Caco-2 (cell line): ENCODE measurements at regions not wholly inside any gene's neighbourhood (a gene's known extent, or its start where the extent isn't known, plus 50 kb on each side); places are given as distances from the start of the nearest gene placed in this dataset.

Experiments used
- BruUV-seq: library from RNA; stranded (reverse); fragments of 400-500 nt; replicated peaks from 2 replicates; lab custom pipeline; 2021; lab: Mats Ljungman, UMichigan
- CTCF ChIA-PET: fragments of 300-600 bp; sonication (Branson Sonifier 250); formaldehyde crosslinking; loops from one replicate; lab custom pipeline; 2022; ENCODE audit warnings: antibody characterized with exemption; lab: Charles Lee
- POLR2A ChIA-PET: fragments of 300-600 bp; sonication (Branson Sonifier 250); formaldehyde crosslinking; loops from one replicate; lab custom pipeline; 2022; ENCODE audit warnings: antibody characterized with exemption; lab: Charles Lee
- DNase-seq, 2 experiments: peaks; one replicate each; pipeline versions ENCODE4 v3.0.0 to v3.0.0-alpha.2; 2020 to 2022
- H3K27me3 ChIP-seq: replicated peaks from 2 replicates; pipeline ENCODE4 v1.6.0; 2011; ENCODE audit warnings: low read length; ENCODE audit not compliant: control insufficient read depth, insufficient read depth
- H3K36me3 ChIP-seq: 2 replicates; pipeline ENCODE4 v1.5.1; 2011; ENCODE audit warnings: low read length; ENCODE audit not compliant: control insufficient read depth, insufficient read depth
- H3K4me1 ChIP-seq: fragments of 250-450 bp; sonication (Bioruptor Pico); 2 replicates; pipeline ENCODE4 v1.5.1; 2020; ENCODE audit warnings: mild to moderate bottlenecking
- H3K4me3 ChIP-seq: 2 replicates; pipeline ENCODE4 v1.5.1; 2011; ENCODE audit warnings: low read depth, mild to moderate bottlenecking, control low read depth, low read length
- H3K9me3 ChIP-seq: fragments of 250-450 bp; sonication (Bioruptor Pico); 2 replicates; pipeline ENCODE4 v1.5.1; 2020; ENCODE audit warnings: mild to moderate bottlenecking, moderate library complexity
- H3K27ac Mint-ChIP-seq: one replicate; pipeline ENCODE4 v1.8.0; 2022; ENCODE audit warnings: mixed read lengths; ENCODE audit not compliant: unreplicated experiment
- H3K27me3 Mint-ChIP-seq: one replicate; pipeline ENCODE4 v1.8.0; 2022; ENCODE audit warnings: mixed read lengths; ENCODE audit not compliant: insufficient read depth, unreplicated experiment
- H3K36me3 Mint-ChIP-seq: one replicate; pipeline ENCODE4 v1.8.0; 2022; ENCODE audit warnings: mild to moderate bottlenecking, mixed read lengths; ENCODE audit not compliant: insufficient read depth, unreplicated experiment
- H3K4me1 Mint-ChIP-seq: one replicate; pipeline ENCODE4 v1.8.0; 2022; ENCODE audit warnings: low read depth, mixed read lengths; ENCODE audit not compliant: unreplicated experiment
- H3K4me3 Mint-ChIP-seq: one replicate; pipeline ENCODE4 v1.8.0; 2022; ENCODE audit warnings: mild to moderate bottlenecking, moderate library complexity, mixed read lengths; ENCODE audit not compliant: unreplicated experiment
- H3K9me3 Mint-ChIP-seq: one replicate; pipeline ENCODE4 v1.8.0; 2022; ENCODE audit warnings: mixed read lengths; ENCODE audit not compliant: unreplicated experiment
- CTCF ChIP-seq, 2 experiments: fragments of 200-600 bp in 1 of 2; IDR thresholded peaks; 1 replicate in 1 of 2; 2 replicates in 1 of 2; pipeline versions ENCODE4 v1.5.1 to v1.8.0; 2011 to 2022; ENCODE audit warnings: antibody characterized with exemption in 1 of 2, control low read depth in 1 of 2, inconsistent platforms in 1 of 2, low read depth in 1 of 2, low read length in 1 of 2, mild to moderate bottlenecking in 1 of 2, moderate library complexity in 1 of 2; ENCODE audit not compliant: insufficient read depth in 1 of 2, severe bottlenecking in 1 of 2, unreplicated experiment in 1 of 2
- intact Hi-C: fragments of 100-400 bp; cut with micrococcal nuclease; formaldehyde crosslinking; loops from one replicate; pipeline ENCODE4 v1.10.0; 2022; ENCODE audit not compliant: unreplicated experiment

- H3K4me1 Mint-ChIP-seq: no peaks in the 10 kb centered on the region
- no peaks in the 10 kb centered on the region for H3K36me3 ChIP-seq
- H3K4me3 Mint-ChIP-seq: no peak overlapping the region
- H3K27ac Mint-ChIP-seq: no peak overlapping the region
- no peak overlapping the region for H3K4me3 ChIP-seq
- ChIA-PET CTCF (no interaction called here), POLR2A (no interaction called here)
- H3K27me3 Mint-ChIP-seq: peaks cover 36% of the 10 kb centered on the region
- DNase-seq: no peak
- H3K9me3 Mint-ChIP-seq: no peaks in the 10 kb centered on the region
- H3K27me3 ChIP-seq: no peaks in the 10 kb centered on the region
- H3K4me1 ChIP-seq: no peaks in the 10 kb centered on the region
- no TSS peak for BruUV-seq
- H3K9me3 ChIP-seq: no peaks in the 10 kb centered on the region; the same call in 1 of the 2 replicates
- no peaks in the 10 kb centered on the region for H3K36me3 Mint-ChIP-seq
- TF ChIP-seq CTCF (IDR thresholded peaks at IDR 0.05; ENCODE audit: insufficient read depth in 1 of 2, low read depth in 1 of 2, low read length in 1 of 2, severe bottlenecking in 1 of 2, unreplicated experiment in 1 of 2): no peak
- intact Hi-C loops: no loop called here
These were observed 178.8 kb downstream of the PTPN20 start for GRCh38 chr10:47090042-47090441.

- Mint-ChIP-seq H3K27me3 (peaks cover 38% of the 10 kb centered on the region), H3K27ac (no peak overlapping the region), H3K4me3 (no peak overlapping the region), H3K9me3 (no peaks in the 10 kb centered on the region), H3K36me3 (no peaks in the 10 kb centered on the region), H3K4me1 (no peaks in the 10 kb centered on the region)
- no peak for DNase-seq
- Histone ChIP-seq H3K4me1 (no peaks in the 10 kb centered on the region), H3K36me3 (no peaks in the 10 kb centered on the region), H3K4me3 (no peak overlapping the region), H3K9me3 (peaks cover 3% of the 10 kb centered on the region; the same call in 1 of the 2 replicates), H3K27me3 (no peaks in the 10 kb centered on the region)
- ChIA-PET CTCF (no interaction called here), POLR2A (no interaction called here)
- TF ChIP-seq CTCF (IDR thresholded peaks at IDR 0.05; ENCODE audit: insufficient read depth in 1 of 2, low read depth in 1 of 2, low read length in 1 of 2, severe bottlenecking in 1 of 2, unreplicated experiment in 1 of 2): no peak
- no TSS peak for BruUV-seq
- intact Hi-C loops: no loop called here
These were observed 179.7 kb downstream of the PTPN20 start for GRCh38 chr10:47090903-47091302.

GRCh38 chr10:47091421-47091820, 180.2 kb downstream of the PTPN20 start:
- Mint-ChIP-seq H3K36me3 (no peaks in the 10 kb centered on the region), H3K4me3 (no peak overlapping the region), H3K4me1 (no peaks in the 10 kb centered on the region), H3K27me3 (peaks cover 42% of the 10 kb centered on the region), H3K27ac (no peak overlapping the region), H3K9me3 (no peaks in the 10 kb centered on the region)
- BruUV-seq: no TSS peak
- no peak for TF ChIP-seq CTCF (IDR thresholded peaks at IDR 0.05; ENCODE audit: insufficient read depth in 1 of 2, low read depth in 1 of 2, low read length in 1 of 2, severe bottlenecking in 1 of 2, unreplicated experiment in 1 of 2)
- Histone ChIP-seq H3K4me3 (no peak overlapping the region), H3K4me1 (no peaks in the 10 kb centered on the region), H3K36me3 (no peaks in the 10 kb centered on the region), H3K9me3 (peaks cover 3% of the 10 kb centered on the region; the same call in 1 of the 2 replicates), H3K27me3 (no peaks in the 10 kb centered on the region; the same call in 1 of the 2 replicates)
- intact Hi-C loops: no loop called here
- ChIA-PET POLR2A (no interaction called here), CTCF (no interaction called here)
- no peak for DNase-seq
